Posterior cingulate gyrus (tissue), 11 donors: ENCODE measurements at regions not wholly inside any gene's neighbourhood (a gene's known extent, or its start where the extent isn't known, plus 50 kb on each side); places are given as distances from the start of the nearest gene placed in this dataset.
A peak's percentile ranks its signal among the peaks of the same experiment; 100 is the strongest.
"Not testable (repeated sequence)": the region's sequence is repeated elsewhere in the genome, so short reads cannot be mapped to it uniquely, and the experiment has no call there.

Source experiments
- DNase-seq, 10 donors: peaks; one replicate each; pipeline versions ENCODE4 v3.0.0 to v3.0.0-alpha.2; 2020 to 2021; ENCODE audit warnings: mixed read lengths in 3 of 10
- intact Hi-C: fragments of 100-400 bp; cut with DNase I; formaldehyde crosslinking; loops from one replicate; pipeline ENCODE4 v1.15.1; 2023

DNA sequence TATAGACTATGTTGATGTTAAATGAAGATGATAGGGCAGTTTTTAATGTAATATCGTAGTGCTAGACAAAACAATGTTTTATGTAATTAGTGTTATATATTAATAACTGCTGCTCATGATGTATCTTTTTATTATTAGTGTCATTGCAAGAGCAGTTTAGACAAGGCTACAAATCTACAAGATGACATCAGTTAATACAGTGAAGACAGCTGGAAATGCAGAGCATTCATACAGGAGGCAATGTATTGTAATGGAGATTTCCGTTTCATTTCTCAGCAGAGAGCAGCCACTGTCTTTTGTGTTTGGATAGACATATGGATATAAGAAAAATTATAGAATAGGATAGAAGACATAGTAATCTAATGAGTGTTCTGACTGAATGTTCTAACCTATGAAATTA lies 178.0 kb downstream of the FOXG1 start:
- intact Hi-C loops: no loop called here

DNA sequence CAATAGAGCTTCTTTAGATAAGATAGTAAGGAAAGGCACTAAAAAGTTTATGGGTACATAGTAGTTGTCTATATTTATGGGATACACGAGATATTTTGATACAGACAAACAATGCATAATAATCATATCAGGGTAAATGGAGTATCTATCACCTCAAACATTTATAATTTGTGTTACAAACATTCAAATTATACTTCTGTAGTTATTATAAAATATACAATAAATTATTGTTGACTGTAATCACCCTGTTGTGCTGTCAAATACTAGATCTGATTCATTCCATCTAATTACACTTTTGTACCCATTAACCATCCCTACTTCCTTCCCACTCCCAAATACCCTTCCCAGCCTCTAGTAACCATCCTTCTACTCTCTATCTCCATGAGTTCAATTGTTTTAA lies 179.7 kb downstream of the FOXG1 start:
- intact Hi-C loops: no loop called here
- no peak for DNase-seq

More for the DNA sequence above, 178.0 kb downstream of the FOXG1 start:
- no peak for DNase-seq

DNA sequence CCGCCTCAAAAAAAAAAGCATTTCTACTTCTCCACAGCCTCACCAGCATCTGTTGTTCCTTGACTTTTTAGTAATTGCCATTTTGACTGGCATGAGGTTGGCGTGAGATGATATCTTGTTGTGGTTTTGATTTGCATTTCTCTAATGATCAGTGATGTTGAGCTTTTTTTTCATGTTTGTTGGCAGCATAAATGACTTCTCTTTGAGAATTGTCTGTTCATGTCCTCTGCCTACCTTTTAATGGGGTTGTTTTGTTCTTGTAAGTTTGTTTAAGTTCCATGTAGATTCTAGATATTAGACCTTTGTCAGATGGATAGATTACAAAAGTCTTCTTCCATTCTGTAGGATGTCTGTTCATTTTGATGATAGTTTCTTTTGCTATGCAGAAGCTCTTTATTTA lies 182.9 kb downstream of the FOXG1 start:
- intact Hi-C loops: no loop called here
- DNase-seq: no peak

DNA sequence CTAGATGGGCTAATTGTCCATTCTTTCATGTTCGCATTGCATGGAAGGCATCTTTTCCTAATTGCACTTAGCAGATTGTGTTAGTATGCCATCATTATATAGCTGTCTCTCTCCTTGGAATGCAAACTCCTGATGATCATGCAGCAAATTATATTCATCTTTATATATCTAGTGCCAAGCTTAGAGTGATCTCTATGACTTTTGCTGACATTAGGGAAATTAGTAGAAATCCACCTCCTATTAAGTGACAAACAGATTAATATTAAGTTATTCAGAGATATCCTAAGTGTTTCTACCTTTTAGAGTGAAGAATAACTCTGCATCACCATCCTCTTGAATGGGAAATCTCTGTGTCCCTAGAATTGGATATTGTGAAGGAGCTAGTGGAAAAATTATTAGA lies 185.6 kb downstream of the FOXG1 start:
- intact Hi-C loops: loop anchor here (1.0 kb wide), 1 partner anchor 13 kb away; no protein-coding TSS in a partner anchor
- DNase-seq: no peak

DNA sequence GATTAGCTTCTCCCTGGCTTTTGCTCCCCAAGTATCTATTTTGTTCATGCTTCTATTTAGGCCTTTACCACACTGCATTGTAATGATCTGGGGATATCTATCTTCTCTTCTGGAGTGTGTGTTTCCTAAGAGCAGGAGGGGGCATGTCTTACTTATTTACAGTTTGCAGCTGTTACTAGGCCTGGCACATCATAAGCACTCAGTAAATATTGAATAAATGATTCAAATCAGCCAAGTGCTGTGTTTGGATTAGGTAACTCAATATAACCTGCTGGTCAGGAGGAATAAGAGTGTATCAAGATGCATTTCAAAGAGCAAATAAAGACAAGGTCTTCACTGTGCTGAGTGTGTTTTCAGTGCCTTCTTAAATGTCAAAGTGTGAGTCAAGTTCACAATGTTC lies 186.1 kb downstream of the FOXG1 start:
- intact Hi-C loops: loop anchor here (1.0 kb wide), 1 partner anchor 13 kb away; no protein-coding TSS in a partner anchor
- no peak for DNase-seq

DNA sequence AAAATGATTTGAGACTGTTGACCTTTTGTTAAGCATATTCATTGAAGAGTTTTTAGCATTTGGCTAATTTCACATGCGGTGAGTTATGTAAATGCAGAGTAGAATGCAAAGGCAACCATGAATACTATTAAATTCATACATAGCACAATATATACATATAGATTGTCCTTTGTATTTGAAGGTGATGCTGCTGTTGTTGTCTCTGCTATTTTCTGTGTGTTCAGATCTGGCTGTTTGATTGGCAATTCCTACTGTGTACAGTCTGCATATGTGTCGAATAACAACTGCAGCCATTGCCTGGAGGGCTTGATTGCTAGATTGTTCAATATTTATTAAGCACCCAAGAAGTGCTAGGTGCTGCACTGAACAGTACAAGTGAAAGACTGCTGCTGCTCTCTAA lies 187.4 kb downstream of the FOXG1 start:
- DNase-seq: no peak
- intact Hi-C loops: no loop called here

DNA sequence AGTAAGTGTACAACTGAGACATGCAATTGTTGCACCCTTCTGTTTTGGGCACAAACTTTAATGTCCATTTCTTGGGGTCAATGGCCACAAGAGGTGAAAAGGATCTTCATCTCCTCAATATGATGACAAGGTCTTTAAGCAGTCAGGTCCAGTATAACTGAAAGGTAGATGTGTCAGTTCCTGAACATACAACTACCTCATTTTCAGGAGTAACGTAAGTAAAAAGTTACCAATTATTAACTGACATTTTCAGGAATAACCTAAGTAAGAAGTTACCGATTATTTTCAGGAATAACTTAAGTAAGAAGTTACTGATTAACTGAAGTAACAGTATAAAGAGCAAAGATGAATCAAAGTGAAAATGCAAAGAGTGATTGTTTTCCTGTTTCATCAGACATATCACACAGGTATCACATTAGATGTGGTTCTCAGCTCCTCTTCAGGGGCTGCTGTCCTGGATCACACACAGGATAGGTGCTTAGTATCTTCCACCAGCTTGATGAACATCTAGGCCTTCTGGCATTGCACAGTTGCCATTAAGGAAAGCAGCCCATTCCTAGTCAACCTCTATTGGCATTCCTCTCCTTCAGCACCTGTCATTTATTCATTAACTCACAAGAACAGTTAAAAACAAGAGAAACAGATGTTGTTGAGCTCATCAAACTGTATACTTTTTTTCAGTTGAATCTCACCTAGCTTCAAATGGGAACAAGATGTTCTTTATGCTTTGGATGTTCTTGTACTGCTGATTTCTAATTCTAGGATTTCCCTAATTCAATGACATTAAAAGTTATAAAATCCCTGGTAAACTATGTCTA lies 200.0 kb downstream of the FOXG1 start:
- DNase-seq: no peak
- intact Hi-C loops: no loop called here

DNA sequence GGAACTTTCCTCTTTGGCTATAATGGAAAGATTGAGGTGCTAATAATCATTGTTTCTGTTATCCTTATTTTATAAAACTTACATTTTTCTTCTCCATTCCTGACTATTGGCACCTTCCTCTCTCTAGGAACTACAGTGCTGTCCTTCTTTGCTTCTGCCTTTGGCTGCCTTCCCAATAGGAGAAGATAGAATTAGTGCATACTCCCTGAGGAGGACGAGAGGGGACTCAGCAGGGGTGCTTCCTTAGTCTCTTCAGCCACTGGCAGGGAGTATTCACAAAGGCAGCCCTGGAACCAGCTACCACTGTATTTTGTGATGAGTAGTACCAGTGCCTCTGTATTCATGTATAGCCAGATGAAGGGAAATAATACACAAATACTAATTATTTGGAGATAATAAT lies 208.5 kb downstream of the FOXG1 start:
- DNase-seq: no peak
- intact Hi-C loops: no loop called here

DNA sequence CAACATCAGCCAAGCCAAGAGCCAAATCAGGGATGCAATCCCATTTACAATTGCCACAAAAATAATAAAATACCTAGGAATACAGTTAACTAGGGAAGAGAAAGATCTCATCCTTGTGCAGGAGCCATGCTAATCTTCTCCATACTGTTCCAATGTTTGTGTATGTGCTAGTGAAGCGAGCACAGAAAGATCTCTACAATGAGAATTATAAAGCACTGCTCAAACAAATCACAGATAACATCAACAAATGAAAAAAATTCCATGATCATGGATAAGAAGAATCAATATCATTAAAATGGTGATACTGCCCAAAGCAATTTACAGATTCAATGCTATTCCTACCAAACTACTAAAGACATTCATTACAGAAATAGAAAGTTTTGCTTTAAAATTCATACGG lies 215.6 kb downstream of the FOXG1 start:
- DNase-seq: no peak
- intact Hi-C loops: no loop called here

DNA sequence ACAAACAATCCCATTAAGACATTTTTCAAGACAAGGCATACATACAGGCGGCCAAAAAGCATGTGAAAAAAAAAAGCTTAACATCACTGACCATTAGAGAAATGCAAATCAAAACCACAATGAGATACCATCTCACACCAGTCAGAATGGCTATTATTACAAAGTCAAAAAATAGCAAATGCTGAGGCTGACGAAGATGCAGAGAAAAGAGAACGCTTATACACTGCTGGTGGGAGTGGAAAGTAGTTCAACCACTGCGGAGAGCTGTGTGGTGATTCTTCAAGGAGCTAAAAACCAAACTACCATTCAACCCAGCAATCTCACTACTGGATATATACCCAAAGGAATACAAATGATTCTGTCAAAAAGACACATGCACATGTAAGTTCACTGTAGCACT lies 216.7 kb downstream of the FOXG1 start:
- no peak for DNase-seq
- intact Hi-C loops: no loop called here

DNA sequence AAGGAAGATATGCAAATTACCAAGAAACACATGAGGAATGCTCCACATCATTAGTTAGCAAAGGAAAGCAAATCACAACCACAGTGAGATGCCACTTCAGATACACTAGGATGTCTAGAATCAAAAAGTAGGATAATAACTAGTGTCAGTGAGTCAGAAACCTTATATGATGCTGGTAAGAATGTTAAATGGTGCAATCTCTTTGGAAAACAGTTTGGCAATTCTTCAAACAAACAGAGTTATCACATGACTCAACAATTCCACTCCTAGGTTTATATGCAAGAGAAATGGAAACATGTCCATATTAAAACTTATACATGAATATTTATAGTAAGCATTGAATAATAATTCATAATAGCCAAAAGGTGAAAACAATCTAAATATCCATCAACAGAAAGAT lies 220.9 kb downstream of the FOXG1 start:
- intact Hi-C loops: no loop called here
- no peak for DNase-seq

DNA sequence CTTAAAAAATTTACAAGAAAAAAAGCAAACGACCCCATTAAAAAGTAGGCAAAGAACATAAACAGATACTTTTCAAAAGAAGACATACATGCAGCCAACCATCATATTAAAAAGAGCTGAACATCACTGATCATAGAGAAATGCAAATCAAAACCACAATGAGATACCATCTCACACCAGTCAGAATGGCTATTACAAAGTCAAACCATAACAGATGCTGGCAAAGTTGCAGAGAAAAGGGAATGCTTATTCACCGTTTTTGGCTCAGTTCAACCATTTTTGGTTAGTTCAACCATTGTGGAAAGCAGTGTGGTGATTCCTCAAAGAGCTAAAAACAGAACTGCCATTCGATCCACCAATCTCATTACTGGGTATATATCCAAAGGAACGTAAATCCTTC lies 230.6 kb downstream of the FOXG1 start:
- DNase-seq, intact Hi-C loops: not testable (repeated sequence)

DNA sequence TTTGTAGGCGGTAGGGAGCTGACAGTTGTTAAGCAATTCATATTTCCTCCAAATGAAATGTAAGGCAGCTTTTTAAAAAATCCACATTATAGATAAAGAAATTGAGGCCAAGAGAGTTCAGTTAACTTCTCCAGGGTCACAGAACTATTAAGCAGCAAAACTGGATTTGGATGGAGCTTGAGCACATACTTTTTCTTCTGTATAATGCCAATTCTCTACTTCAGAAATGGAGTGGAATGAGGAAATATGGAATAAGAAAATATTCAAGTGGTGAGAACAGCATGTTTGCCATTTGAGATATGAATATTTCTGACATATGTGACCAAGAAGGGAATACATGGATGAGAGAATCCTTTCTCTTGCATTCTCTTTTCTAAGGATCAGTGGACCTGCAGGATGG lies 233.1 kb downstream of the FOXG1 start:
- intact Hi-C loops: no loop called here
- DNase-seq: no peak

DNA sequence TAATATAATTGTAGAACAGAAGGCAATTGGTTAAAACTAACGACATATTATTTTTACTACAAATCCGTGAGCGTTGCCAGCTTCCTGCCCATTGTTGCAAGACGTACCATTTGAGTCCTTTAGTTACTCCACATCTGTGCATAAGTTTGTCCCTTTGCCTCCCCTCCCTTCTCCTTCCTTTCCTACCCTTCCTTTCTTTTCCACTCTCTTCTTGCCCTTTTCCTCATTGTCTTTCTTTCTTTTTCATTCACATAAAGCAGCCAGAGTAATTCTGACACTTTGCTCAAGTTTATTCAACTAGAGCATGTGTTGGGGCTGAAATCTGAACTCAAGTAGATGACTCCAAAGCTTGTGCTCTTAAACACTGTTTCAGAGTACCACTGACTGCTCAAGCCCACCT lies 239.1 kb downstream of the FOXG1 start:
- intact Hi-C loops: no loop called here

DNA sequence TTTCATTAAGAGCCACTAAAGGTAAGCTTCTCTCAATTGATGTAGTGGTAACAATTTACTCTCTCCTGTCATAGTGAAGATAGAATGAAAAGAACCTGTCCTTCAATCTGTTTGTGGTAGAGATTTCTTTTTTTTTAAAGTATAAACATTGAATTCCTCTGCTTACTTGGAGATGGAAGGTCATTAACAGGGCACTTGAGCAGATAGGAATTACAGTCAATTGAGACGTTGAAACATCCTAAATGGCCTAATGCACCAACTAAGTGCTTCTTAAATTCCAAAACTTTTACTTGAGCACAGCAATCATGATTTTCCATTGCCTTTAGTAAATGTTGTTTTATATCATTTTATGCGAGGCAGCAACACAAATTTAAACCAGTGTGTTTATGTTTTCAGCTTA lies 241.4 kb downstream of the FOXG1 start:
- intact Hi-C loops: no loop called here
- DNase-seq: no peak

More for the DNA sequence above, 239.1 kb downstream of the FOXG1 start:
- no peak for DNase-seq

DNA sequence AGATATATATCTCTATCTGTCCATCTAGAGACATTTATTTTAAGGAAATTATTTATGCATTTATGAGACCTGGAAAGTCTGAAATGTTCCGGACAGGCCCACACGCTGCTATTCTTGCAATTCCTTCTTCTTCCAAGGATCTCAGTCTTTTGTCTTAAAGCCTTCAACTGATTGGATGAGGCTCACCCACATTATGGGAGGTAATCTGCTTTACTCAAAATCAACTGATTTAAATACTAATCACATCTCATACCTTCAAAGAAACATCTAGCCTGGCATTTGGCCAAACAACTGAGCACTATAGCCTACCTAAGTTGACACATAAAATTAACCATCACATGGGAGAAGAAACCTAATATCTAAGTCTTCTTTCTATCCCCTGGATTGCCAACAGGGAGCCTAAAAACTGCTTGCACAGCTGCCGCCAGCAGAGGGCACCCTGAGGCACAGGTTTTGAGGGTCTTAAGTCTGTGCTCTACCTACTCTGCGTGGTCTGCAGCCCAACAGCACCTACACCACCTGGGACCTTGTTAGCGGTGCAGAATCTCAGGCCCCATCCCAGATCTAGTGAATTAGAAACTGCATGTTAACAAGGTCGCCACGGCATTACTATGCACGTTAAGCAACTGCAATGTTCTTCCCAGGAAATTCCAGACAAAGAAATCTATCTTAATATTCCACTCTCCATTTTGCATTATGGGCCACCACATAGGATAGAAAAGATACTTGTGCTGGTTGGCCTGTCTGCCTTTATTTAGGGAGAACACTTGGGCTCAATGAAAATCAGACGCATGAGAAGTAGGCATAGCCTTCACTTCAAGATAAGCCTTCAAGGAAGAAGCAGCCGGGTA lies 249.7 kb downstream of the FOXG1 start:
- peak in 5 of 10 donors; percentile 6 to 74 (median 13) for DNase-seq
- intact Hi-C loops: no loop called here

DNA sequence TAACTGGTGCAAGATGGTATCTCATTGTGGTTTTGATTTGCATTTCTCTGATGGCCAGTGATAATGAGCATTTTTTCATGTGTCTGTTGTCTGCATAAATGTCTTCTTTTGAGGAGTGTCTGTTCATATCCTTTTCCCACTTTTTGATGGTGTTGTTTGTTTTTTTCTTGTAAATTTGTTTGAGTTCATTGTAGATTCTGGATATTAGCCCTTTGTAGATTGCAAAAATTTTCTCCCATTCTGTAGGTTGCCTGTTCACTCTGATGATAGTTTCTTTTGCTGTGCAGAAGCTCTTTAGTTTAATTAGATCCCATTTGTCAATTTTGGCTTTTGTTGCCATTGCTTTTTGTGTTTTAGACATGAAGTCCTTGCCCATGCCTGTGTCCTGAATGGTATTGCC lies 256.9 kb downstream of the FOXG1 start:
- DNase-seq, intact Hi-C loops: not testable (repeated sequence)

DNA sequence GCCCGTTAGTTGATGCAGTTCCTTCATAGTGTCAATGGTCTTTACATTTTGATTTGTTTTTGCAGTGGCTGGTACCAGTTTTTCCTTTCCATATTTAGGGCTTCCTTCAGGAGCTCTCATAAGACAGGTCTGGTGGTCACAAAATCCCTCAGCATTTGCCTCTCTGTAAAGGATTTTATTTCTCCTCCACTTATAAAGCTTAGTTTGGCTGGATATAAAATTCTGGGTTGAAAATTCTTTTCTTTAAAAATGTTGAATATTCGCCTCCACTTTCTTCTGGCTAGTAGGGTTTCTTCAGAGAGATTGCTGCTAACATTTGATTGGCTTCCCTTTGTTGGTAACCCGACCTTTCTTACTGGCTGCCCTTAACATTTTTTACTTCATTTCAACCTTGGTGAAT lies 260.9 kb downstream of the FOXG1 start:
- intact Hi-C loops, DNase-seq: not testable (repeated sequence)

DNA sequence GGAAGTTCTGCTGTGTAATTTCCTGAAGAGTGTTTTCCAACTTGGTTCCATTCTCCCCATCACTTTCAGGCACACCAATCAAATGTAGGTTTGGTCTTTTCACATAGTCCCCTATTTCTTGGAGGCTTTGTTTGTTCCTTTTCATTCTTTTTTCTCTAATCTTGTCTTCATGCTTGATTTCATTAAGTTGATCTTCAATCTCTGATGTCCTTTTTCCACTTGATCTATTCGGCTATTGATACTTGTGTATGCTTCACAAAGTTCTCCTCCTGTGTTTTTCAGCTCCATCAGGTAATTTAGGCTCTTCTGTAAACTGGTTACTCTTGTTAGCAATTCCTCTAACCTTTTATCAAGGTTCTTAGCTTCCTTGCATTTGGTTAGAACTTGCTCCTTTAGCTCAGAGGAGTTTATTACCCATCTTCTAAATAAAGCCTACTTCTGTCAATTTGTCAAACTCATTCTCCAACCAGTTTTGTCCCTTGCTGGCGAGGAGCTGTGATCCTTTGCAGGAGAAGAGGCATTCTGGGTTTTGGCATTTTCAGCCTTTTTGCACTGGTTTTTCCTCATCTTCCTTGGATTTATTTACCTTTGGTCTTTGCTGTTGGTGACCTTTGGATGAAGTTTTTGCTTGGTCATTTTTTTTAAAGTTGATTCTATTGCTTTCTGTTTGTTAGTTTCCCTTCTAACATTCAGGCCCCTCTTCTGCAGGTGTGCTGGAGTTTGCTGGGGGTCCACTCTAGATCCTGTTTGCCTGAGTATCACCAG lies 261.5 kb downstream of the FOXG1 start:
- intact Hi-C loops, DNase-seq: not testable (repeated sequence)

DNA sequence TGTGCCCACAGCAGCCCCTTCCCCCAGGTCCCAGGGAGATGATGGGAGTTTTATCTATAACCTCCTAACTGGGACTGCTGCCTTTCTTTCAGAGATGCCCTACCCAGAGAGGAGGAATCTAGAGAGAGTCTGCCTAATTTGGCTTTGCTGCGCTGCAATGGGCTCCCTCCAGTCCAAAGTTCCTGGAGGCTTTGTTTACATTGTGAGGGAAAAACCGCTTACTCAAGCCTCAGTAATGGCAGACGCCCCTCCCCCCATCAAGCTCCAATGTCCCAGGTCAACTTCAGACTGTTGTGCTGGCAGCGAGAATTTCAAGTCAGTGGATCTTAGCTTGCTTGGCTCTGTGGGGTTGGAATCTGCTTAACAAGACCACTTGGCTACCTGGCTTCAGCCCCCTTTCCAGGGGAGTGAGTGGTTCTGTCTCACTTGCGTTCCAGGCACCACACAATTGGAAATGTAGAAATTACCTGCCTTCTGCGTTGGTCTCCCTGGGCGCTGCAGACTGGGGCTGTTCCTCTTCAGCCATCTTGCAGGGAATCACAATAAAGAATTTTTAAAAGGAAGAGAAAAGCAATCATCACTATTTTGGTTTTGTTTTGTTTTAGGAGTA lies 262.5 kb downstream of the FOXG1 start:
- intact Hi-C loops: no loop called here
- no peak for DNase-seq
